Right atrium auricular region (tissue), 2 donors: ENCODE measurements at regions not wholly inside any gene's neighbourhood (a gene's known extent, or its start where the extent isn't known, plus 50 kb on each side); places are given as distances from the start of the nearest gene placed in this dataset.

Source experiments
- DNase-seq: peaks from one replicate; pipeline ENCODE4 v3.0.0-alpha.2; 2019; ENCODE audit warnings: low spot score
- H3K27ac ChIP-seq, 2 donors: fragments of 200-600 bp; sonication (generic); 1 replicate in 1 of 2; 2 replicates in 1 of 2; pipeline ENCODE4 v1.5.1; 2016 to 2019
- H3K27me3 ChIP-seq, 2 donors: fragments of 200-600 bp; sonication (generic); one replicate each; pipeline versions ENCODE4 v1.5.1 to v1.6.0; 2017 to 2019
- H3K36me3 ChIP-seq: fragments of 200-600 bp; sonication (generic); one replicate; pipeline ENCODE4 v1.5.1; 2016
- H3K4me1 ChIP-seq, 2 donors: fragments of 200-600 bp; sonication (generic); one replicate each; pipeline versions ENCODE4 v1.5.1 to v1.6.0; 2017 to 2019
- H3K4me3 ChIP-seq, 2 donors: fragments of 200-600 bp; sonication (generic); 1 replicate in 1 of 2; 2 replicates in 1 of 2; pipeline ENCODE4 v1.5.1; 2017 to 2019; ENCODE audit warnings: mild to moderate bottlenecking in 1 of 2, moderate library complexity in 1 of 2
- H3K9me3 ChIP-seq, 2 donors: fragments of 200-600 bp; sonication (generic); one replicate each; pipeline ENCODE4 v1.5.1; 2019
- TF ChIP-seq, protein P1 (sequence below), 2 donors: fragments of 200-600 bp; sonication (generic); IDR thresholded peaks; one replicate each; pipeline ENCODE4 v1.5.1; 2019; ENCODE audit warnings: antibody characterized with exemption in 2 of 2

DNA sequence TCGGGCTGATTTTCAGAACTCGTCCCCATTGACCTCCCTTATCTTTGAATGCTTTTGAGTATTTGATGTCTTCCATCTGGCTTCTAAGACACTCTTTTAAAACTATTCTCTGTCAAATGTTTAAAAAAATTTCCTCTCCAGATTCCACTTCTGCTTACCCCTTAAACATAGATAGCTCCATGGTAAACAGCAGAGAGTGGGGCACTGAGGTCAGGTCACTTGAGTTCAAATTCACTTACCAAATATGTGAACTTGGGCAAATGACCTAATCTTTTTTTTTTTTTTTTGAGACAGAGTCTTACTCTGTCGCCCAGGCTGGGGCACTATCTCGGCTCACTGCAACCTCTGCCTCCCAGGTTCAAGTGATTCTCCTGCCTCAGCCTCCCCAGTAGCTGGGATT is 126.8 kb upstream of the CPSF6 start:
- TF ChIP-seq, protein P1, sequence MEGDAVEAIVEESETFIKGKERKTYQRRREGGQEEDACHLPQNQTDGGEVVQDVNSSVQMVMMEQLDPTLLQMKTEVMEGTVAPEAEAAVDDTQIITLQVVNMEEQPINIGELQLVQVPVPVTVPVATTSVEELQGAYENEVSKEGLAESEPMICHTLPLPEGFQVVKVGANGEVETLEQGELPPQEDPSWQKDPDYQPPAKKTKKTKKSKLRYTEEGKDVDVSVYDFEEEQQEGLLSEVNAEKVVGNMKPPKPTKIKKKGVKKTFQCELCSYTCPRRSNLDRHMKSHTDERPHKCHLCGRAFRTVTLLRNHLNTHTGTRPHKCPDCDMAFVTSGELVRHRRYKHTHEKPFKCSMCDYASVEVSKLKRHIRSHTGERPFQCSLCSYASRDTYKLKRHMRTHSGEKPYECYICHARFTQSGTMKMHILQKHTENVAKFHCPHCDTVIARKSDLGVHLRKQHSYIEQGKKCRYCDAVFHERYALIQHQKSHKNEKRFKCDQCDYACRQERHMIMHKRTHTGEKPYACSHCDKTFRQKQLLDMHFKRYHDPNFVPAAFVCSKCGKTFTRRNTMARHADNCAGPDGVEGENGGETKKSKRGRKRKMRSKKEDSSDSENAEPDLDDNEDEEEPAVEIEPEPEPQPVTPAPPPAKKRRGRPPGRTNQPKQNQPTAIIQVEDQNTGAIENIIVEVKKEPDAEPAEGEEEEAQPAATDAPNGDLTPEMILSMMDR (IDR thresholded peaks at IDR 0.05) = no peak
- Histone ChIP-seq H3K9me3 (no peaks in the 10 kb centered on the region), H3K4me1 (no peaks in the 10 kb centered on the region), H3K27ac (no peak overlapping the region), H3K27me3 (no peaks in the 10 kb centered on the region), H3K36me3 (no peaks in the 10 kb centered on the region), H3K4me3 (no peak overlapping the region)
- no peak for DNase-seq

DNA sequence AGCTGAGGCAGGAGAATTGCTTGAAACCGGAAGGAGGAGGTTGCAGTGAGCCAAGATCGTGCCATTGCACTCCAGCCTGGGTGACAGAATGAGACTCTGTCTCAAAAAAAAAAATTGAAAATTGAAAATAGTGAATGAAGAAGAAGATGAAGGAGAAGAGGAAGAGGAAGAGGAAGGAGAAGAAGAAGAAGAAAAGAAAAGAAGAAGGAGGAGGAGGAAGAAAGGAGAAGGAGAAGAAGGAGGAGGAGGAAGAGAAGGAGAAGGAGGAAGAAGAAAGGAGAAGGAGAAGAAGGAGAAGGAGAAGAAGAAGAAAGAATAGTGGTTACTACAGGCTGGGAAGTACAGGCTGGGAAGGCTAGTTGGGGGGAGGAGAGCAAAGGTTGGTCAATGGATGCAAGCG is 124.3 kb upstream of the CPSF6 start:
- no peak overlapping the region for H3K4me3 ChIP-seq
- TF ChIP-seq, protein P1 (IDR thresholded peaks at IDR 0.05) = no peak
- H3K36me3 ChIP-seq = no peaks in the 10 kb centered on the region
- H3K4me1 ChIP-seq = no peaks in the 10 kb centered on the region
- no peaks in the 10 kb centered on the region for H3K9me3 ChIP-seq
- H3K27ac ChIP-seq = no peak overlapping the region
- no peak for DNase-seq
- no peaks in the 10 kb centered on the region for H3K27me3 ChIP-seq

DNA sequence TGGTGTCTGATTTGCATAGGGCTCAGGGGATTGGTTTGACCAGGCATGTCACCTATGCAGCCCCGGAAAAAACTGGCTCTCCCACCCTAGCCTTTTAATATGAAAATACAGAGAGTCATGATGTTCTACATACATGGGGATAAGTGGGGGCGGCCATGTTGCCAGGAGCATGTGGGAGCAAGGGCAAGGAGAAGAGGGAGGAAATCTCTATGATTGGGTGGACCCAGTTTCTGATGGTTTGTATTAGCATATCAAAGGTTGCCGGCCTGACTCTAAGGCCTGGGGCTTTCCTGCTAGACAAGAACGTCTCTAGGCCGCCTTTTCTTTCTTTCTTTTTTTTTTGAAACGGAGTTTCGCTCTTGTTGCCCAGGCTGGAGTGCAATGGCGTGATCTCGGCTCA is 123.4 kb upstream of the CPSF6 start:
- no peaks in the 10 kb centered on the region for H3K27me3 ChIP-seq

DNA sequence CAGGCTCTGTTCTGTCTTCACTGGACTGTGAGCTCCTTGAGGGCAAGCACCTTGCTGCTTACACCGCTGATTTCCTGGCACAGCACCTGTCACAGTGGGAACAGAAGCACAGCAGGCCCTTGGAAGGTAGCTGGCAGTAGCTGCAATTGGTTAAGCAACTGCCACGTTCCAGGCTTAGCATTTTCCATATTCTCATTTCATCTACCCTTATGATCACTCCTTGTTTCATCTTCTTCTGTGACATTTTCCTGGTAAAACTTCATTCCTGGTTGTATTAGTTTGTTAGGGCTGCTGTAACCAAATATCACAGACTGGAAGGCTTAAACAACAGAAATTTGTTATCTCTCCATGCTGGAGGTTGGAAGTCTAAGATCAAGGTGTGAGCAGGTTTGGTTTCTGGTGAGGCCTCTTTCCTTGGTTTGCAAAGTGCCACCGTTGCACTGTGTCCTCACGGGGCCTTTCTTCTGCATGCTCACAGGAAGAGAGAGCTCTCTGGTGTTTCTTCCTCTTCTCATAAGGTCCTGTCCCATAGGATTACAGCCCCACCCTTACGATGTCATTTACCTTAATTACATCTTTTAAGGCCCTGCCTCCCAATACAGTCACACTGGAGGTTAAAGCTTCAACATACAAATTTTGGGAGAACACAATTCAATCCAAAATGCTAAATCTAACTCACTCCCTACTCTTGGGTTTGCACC is 121.7 kb upstream of the CPSF6 start:
- H3K27ac ChIP-seq = no peak overlapping the region
- H3K4me3 ChIP-seq = no peak overlapping the region
- no peaks in the 10 kb centered on the region for H3K4me1 ChIP-seq
- no peak for DNase-seq
- no peaks in the 10 kb centered on the region for H3K27me3 ChIP-seq
- H3K36me3 ChIP-seq = no peaks in the 10 kb centered on the region
- no peaks in the 10 kb centered on the region for H3K9me3 ChIP-seq
- TF ChIP-seq, protein P1 (IDR thresholded peaks at IDR 0.05) = no peak

More for the DNA sequence above, 123.4 kb upstream of the CPSF6 start:
- no peak for DNase-seq
- TF ChIP-seq, protein P1 (IDR thresholded peaks at IDR 0.05) = no peak
- Histone ChIP-seq H3K27ac (no peak overlapping the region), H3K9me3 (no peaks in the 10 kb centered on the region), H3K4me3 (no peak overlapping the region), H3K36me3 (no peaks in the 10 kb centered on the region), H3K4me1 (no peaks in the 10 kb centered on the region)

DNA sequence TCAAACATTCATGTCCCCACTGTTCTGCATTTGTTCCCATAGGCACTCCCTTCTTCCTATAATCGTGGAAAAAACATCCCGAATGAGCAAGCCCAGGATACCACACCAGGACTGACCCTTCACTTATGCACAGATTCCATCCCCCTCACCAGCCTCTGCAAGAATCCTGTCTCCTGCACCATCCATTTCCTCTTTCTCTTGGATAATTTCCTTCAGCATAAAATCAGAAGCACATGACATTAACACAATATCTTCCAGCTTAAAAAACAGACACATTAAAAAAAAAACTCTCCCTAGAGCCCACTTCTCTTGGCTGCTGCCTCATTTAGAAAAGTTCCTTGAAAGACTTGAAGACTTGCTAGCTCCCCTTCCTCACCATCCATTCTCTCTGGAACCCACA is 120.9 kb upstream of the CPSF6 start:
- TF ChIP-seq, protein P1 (IDR thresholded peaks at IDR 0.05) = no peak
- Histone ChIP-seq H3K36me3 (no peaks in the 10 kb centered on the region), H3K27me3 (no peaks in the 10 kb centered on the region), H3K9me3 (no peaks in the 10 kb centered on the region), H3K4me1 (no peaks in the 10 kb centered on the region), H3K27ac (no peak overlapping the region), H3K4me3 (no peak overlapping the region)
- no peak for DNase-seq

DNA sequence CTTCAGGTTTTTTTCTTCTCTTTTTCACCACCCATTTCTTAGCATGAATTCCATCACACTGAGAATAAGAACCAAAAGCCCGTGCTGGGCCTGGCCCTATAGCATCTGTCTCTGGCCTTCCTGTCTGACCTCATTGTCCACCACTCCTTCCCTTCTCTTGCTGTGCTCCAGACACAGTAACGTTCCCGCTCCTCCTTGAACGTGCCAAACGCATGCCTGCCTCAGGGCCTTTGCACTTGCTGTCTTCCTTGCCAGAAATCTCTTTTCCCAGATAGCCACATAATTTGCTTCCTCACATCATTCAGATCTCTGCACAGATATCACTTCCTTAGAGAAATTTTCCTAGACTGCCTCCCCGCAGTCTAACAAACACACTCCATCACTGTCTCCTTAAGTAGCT is 119.6 kb upstream of the CPSF6 start:
- H3K9me3 ChIP-seq = no peaks in the 10 kb centered on the region
- no peak for DNase-seq
- H3K27ac ChIP-seq = no peak overlapping the region
- TF ChIP-seq, protein P1 (IDR thresholded peaks at IDR 0.05) = no peak
- no peak overlapping the region for H3K4me3 ChIP-seq
- H3K4me1 ChIP-seq = no peaks in the 10 kb centered on the region
- no peaks in the 10 kb centered on the region for H3K36me3 ChIP-seq
- H3K27me3 ChIP-seq = no peaks in the 10 kb centered on the region
